ENCODE measurements at regions not wholly inside any gene's neighbourhood (a gene's known extent, or its start where the extent isn't known, plus 50 kb on each side); places are given as distances from the start of the nearest gene placed in this dataset.

- no peak for TF ChIP-seq ZNF70 (CRISPR knock-in tag; IDR thresholded peaks at IDR 0.05)
- no peak for TF ChIP-seq ZFP30 (CRISPR knock-in tag; IDR thresholded peaks at IDR 0.05)
- TF ChIP-seq ARNTL (CRISPR knock-in tag; IDR thresholded peaks at IDR 0.05; ENCODE audit: borderline replicate concordance, low read depth), result no peak
- TF ChIP-seq ZC3H10 (CRISPR knock-in tag; IDR thresholded peaks at IDR 0.05), result no peak
Observed at GRCh38 chr15:87343966-87344365, 912.6 kb downstream of the NTRK3 start.

Measured in SK-N-SH treated with all-trans-retinoic acid at 6 μM for 48 hours (cell line).